ENCODE measurements at regions not wholly inside any gene's neighbourhood (a gene's known extent, or its start where the extent isn't known, plus 50 kb on each side); places are given as distances from the start of the nearest gene placed in this dataset.

- no peak for DNase-seq
These were observed 383.9 kb downstream of the TGFB2 start for GRCh38 chr1:218728898-218729565.

DNA sequence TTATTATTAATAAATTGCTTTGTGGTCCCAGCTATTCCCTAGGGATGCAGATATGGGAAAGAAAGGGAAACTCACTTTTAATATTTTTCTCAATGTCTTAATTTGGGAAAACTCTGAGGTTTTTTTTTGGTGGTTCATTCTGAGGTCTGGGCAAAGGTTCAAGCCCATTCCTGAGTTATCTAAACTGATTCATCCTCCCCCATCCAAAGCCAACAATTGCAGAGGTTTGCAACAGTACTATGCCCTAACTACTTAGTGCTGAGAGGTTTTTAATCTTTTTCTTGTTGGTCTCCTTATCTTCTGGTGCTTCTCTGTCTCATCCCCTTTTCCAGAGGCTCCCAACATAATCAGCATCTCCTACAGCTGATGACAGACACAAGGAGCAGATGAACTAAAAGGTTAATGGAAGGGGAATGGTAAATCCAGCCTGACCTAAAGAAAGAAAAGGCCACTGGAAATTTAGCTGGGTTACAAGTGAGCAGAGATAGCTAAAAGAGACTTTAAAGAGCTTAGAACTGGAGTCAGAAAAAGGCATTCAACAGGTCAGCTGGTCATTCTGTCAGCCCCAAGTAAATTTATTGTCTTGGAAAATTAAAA, 390.4 kb downstream of the TGFB2 start:
- no peak for DNase-seq

DNA sequence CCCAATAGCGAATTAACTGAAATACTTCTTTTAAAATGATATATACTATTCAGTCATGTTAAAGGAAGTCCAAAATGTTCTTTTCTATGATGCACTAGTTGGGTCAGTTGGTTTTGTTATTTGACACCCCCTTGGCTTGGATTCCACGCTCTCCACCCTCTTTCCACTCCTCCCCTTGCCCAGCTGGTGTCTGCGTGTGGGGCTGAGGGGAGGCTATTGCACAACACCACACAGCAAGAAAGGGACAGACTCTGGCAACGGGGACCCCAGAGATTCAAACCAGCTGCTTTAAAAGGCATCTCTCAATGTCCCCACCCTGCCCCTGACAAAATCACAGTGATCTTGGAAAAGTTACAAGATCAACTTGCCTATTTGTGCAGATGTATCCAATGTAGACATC, 394.3 kb downstream of the TGFB2 start:
- DNase-seq, result no peak

DNA sequence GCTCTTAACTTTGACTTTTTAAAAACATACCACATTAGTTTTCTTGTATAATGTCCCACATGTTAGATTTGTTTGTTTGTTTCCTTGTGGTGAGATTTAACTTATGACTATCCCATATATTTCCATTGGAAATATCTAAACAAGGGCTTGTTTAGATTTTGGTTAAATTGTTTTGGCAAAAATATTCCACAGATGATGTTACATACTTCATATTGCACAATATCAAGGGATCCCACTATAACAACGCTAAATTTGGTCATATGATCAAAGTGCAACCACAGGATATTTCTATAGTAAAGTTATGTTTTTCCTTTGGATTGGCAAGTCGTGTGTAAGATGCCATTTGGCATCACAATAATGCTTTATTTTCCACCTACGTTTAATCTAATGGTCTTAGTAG, 396.7 kb downstream of the TGFB2 start:
- no peak for DNase-seq

GRCh38 chr1:218742467-218743262, 397.5 kb downstream of the TGFB2 start:
- DNase-seq, result no peak

GRCh38 chr1:218743861-218744505, 398.8 kb downstream of the TGFB2 start:
- no peak for DNase-seq

DNA sequence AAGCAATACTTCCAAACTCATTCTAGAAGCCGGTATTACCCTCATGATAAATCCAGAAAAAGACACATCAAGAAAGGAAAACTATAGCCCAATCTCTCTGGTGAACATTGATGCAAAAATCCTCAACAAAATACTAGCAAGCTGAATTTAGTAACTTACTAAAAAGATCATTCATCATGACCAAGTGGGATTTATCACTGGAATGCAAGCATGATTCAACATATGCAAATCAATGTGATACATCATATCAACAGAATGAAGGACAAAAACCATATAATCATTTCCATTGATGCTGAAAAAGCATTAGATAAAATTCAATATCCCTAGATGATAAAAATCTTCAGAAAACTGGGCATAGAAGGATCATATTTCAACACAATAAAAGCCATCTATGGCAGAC, 402.9 kb downstream of the TGFB2 start:
- DNase-seq, result no peak

DNA sequence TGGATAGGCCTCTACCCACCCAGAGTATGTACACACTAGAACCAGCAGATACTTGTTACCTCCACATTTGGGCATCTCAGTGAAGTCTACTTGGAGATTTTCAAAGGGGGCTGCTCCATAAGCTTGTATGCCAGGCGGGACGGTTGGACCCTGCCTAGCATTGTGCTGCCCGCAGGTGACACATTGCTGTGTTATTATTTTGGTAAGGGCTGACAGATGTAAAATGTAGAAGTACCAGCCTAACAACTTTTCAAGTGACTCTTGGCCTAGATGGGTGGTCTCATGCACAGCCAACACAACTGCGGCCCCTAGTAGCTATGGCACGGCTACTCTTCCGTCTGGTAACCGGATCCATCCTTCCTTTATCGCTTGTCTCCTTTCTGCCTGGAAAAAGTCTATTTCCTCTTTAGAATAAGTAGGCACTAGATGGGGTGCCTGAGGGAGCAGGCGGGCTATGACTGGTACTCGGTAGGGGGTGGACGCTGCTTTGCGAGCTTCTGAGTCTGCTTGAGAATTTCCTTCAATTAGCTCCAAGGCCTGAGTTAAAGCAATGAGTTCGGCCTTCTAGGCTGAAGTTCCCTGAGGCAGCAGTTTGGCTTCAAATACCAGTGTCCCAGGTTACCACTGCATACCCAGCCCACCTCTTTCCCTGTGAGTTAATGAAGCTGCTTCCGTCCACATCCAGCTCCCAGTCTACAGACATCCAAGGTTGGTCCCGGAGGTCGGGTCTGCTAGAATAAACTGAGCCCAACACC, 405.3 kb downstream of the TGFB2 start:
- DNase-seq, result no peak

DNA sequence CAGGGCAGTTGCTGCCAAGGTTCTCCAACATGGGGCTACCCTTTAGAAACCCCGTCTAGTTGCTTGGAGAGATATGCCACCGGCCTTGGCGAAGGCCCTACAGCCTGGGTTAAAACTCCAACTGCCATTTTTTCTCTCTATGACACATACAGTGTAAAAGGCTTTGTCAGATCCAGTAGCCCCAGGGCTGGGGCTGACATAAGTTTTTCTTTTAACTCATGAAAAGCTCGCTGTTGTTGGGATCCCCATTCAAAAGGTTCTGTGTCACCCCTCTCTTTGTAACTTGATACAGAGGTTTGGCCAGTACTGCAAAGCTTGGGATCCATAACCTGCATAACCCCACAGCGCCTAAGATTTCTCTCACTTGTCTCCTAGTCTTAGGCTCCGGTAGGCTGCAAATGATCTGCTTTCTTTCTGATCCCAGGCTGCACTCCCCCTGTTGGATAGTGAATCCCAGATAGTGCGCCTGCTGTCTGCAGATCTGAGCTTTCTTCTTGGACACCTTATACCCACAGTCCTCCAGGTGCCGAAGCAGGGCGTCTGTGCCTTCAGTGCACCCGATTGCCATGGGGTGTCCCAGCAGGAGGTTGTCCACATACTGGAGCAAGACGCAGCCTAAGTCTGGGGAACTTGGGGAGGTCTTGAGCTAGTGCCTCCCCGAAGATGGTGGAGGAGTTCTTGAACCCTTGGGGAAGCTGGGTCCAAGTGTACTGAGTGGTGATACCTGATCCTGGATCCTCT, 406.2 kb downstream of the TGFB2 start:
- DNase-seq, result no peak

DNA sequence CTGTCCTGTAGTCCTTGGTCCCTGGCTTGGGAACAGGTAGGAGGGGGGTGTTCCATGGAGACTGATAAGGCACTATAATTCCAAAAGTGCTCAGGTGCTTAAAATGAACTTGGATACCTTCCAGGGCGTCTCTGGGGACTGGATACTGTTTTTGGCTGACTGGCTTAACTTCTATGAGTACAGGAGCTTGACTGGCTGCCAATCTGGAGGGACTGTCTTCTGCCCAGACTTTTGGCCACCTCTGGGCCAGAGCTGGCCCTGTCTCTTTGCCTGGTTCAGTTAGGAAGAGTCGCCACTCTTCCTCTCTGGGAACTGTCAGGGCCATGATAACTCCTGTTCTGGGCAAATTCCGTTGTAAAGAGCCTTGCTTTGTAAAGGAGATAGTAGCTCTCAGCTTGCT, 407.0 kb downstream of the TGFB2 start:
- no peak for DNase-seq

- no peak for DNase-seq
These were observed 409.3 kb downstream of the TGFB2 start for GRCh38 chr1:218754477-218754876.

GRCh38 chr1:218755128-218755527, 410.0 kb downstream of the TGFB2 start:
- DNase-seq, result no peak

GRCh38 chr1:218759795-218760194, 413.9 kb upstream of the LYPLAL1 start:
- DNase-seq, result no peak

- DNase-seq, result no peak
These were observed 412.8 kb upstream of the LYPLAL1 start for GRCh38 chr1:218760601-218761570.

- DNase-seq, result no peak
These were observed 410.1 kb upstream of the LYPLAL1 start for GRCh38 chr1:218763538-218763937.

- no peak for DNase-seq
These were observed 407.9 kb upstream of the LYPLAL1 start for GRCh38 chr1:218765753-218766152.

DNA sequence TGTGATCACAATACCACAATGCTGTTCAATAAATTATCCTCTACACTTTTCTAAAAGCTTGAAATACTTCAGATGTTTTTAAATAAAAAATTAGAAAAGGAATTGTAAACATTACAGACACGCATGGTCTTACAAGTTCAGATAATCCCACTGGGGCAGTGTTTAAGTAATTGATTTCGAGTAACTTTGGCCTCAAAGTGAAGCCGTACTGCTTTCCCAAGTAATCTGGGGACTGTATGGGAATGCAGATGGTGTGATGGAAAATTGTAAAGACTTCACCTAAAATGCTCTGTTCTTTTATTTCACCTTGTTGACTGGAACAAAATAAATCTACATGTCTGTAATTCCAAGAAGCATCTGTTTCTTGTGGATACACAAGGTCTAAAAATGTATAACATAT, 401.7 kb upstream of the LYPLAL1 start:
- DNase-seq, result no peak

GRCh38 chr1:218772575-218772974, 401.1 kb upstream of the LYPLAL1 start:
- no peak for DNase-seq

DNA sequence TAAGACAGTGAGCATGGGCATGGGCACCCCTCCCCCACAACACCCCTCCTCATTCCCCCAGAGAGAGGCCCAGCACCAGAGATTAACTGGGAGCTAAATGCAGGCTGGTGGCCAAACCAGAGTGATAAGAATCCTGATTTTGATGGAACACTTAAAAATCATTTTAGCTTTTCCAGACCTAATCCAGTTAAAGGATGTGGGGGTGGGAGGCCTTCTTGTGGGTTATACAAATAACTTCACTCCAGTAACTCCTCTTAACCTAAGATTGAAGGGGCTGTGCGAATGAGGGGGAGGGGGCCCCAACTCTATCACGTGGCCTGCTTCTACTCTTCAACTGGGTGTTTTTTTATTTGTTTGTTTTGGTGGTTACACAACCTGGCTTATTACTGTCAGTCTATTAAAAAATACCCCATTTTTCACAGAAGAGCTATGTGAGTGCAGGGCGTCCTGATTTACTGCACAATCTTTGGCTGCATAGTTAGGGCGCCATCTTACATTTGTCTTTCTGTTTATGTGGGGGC, 398.1 kb upstream of the LYPLAL1 start:
- no peak for DNase-seq

DNA sequence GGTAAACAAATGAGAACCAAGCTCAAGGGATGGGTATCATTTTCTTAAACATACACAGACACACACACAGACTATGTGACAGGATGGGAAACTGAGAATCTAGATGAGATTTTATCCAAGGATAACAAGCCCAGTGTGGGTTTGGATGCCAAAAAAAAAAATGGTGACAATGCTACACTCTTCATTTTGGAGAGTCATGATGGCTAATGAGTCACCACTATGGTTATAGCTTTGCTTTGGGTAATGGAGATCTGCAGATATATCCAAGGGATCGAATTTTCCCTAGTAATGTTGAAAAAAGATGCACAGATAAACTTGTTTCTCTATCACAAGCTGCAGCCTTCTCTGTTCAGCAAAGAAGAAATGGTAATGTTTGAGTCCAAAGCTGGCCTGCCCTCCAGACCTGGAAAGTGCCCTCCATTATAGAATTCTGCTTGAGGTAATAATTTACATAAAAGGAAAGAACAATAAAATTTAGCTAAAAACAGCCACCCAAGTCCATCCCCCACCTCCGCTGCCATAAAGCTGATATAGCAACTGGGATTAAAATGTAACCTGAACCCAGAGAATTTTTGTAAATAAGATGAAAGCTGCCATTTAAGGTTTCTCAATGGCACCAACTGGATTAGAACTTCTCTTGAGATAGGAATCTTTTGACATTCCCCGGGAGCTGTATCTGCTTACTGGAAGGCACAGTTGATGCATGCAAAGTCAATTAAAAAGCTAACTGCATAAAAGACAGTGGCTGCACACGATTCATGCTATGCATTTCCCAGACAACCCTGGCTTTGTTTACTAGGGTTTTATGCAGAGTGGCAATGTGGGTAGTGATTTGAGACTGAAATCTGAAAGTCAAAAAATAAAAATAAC, 395.2 kb upstream of the LYPLAL1 start:
- DNase-seq, result no peak
